Neural progenitor cell (in vitro differentiated cells): ENCODE measurements at regions not wholly inside any gene's neighbourhood (a gene's known extent, or its start where the extent isn't known, plus 50 kb on each side); places are given as distances from the start of the nearest gene placed in this dataset.
A peak's percentile ranks its signal among the peaks of the same experiment; 100 is the strongest.

Experiments
- DNase-seq: peaks from one replicate; pipeline ENCODE4 v3.0.0-alpha.2; 2016; ENCODE audit warnings: low spot score
- H2AFZ ChIP-seq: fragments of 200-600 bp; sonication (generic); replicated peaks from 2 replicates; pipeline ENCODE4 v1.6.1; 2016; ENCODE audit warnings: antibody characterized with exemption
- H3F3A ChIP-seq: fragments of 200-600 bp; sonication (generic); 2 replicates; pipeline ENCODE4 v1.6.1; 2016; ENCODE audit warnings: antibody characterized with exemption, low read depth
- H3K27ac ChIP-seq: fragments of 200-600 bp; sonication (generic); 2 replicates; pipeline ENCODE4 v1.5.1; 2016; ENCODE audit warnings: mild to moderate bottlenecking
- H3K27me3 ChIP-seq: fragments of 200-600 bp; sonication (generic); 2 replicates; pipeline ENCODE4 v1.6.1; 2016; ENCODE audit warnings: mild to moderate bottlenecking, moderate library complexity
- H3K36me3 ChIP-seq: fragments of 200-600 bp; sonication (generic); 2 replicates; pipeline ENCODE4 v1.5.1; 2016
- H3K4me1 ChIP-seq: fragments of 200-600 bp; sonication (generic); 2 replicates; pipeline ENCODE4 v1.6.1; 2016; ENCODE audit warnings: mixed run types
- H3K4me2 ChIP-seq: fragments of 200-600 bp; sonication (generic); 2 replicates; pipeline ENCODE4 v1.6.1; 2016
- H3K4me3 ChIP-seq: fragments of 200-600 bp; sonication (generic); 2 replicates; pipeline ENCODE4 v1.5.1; 2016
- H3K79me2 ChIP-seq: fragments of 200-600 bp; sonication (generic); 2 replicates; pipeline ENCODE4 v1.6.1; 2016; ENCODE audit warnings: low read depth
- H3K9ac ChIP-seq: fragments of 200-600 bp; sonication (generic); 2 replicates; pipeline ENCODE4 v1.6.1; 2016
- H3K9me3 ChIP-seq: fragments of 200-600 bp; sonication (generic); 2 replicates; pipeline ENCODE4 v1.5.1; 2016; ENCODE audit warnings: low read depth
- H4K20me1 ChIP-seq: fragments of 200-600 bp; sonication (generic); 2 replicates; pipeline ENCODE4 v1.6.1; 2016; ENCODE audit warnings: low read depth
- H3K27ac Mint-ChIP-seq: 3 replicates; pipeline ENCODE4 v1.8.0; 2021; ENCODE audit warnings: mixed read lengths
- H3K27me3 Mint-ChIP-seq: 2 replicates; pipeline ENCODE4 v1.8.0; 2022; ENCODE audit warnings: low read depth, mild to moderate bottlenecking, inconsistent platforms, moderate library complexity, mixed read lengths; ENCODE audit not compliant: insufficient read depth
- H3K36me3 Mint-ChIP-seq: 3 replicates; pipeline ENCODE4 v1.8.0; 2021; ENCODE audit warnings: mixed read lengths
- H3K4me1 Mint-ChIP-seq: 3 replicates; pipeline ENCODE4 v1.8.0; 2021; ENCODE audit warnings: mixed read lengths
- H3K4me3 Mint-ChIP-seq: 3 replicates; pipeline ENCODE4 v1.8.0; 2021; ENCODE audit warnings: mild to moderate bottlenecking, moderate library complexity, mixed read lengths
- H3K9me3 Mint-ChIP-seq: 3 replicates; pipeline ENCODE4 v1.8.0; 2020; ENCODE audit warnings: mixed read lengths
- EZH2 ChIP-seq: fragments of 200-600 bp; sonication (generic); IDR thresholded peaks from 2 replicates; pipeline ENCODE4 v1.6.1; 2017; ENCODE audit warnings: antibody characterized with exemption, mild to moderate bottlenecking, moderate library complexity
- EZH2phosphoT487 ChIP-seq: fragments of 200-600 bp; sonication (generic); IDR thresholded peaks from 2 replicates; pipeline ENCODE4 v1.6.1; 2017; ENCODE audit warnings: antibody characterized with exemption
- TF ChIP-seq, protein P1 (sequence below): fragments of 200-600 bp; sonication (generic); IDR thresholded peaks from 2 replicates; pipeline ENCODE4 v1.5.1; 2017; ENCODE audit warnings: antibody characterized with exemption, mild to moderate bottlenecking

DNA sequence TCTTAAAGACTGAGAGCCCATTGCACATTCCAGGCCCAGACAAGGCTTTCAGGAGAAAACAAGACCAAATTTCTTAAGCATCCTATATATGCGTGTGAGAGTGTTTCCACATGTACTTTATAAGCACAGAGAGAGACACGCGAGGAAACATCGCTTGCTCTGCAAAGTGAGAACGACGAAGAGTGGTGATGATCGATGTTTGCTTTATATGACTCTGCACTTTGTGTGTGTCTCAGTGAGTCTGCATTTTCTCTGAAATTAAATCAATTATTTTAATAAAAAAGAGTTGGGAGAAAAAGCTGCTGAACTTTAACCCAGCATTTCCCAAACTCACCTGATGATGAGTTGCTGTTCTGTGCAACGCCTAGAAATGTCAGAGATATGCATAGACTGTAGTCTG is 61.7 kb upstream of the ZMIZ1 start:
- no peak overlapping the region for H3K4me3 ChIP-seq
- H3K27ac Mint-ChIP-seq: no peak overlapping the region
- no peak overlapping the region for H3K4me2 ChIP-seq
- H3K27me3 Mint-ChIP-seq: peaks cover 5% of the 10 kb centered on the region
- H3K9me3 Mint-ChIP-seq: no peaks in the 10 kb centered on the region
- no peaks in the 10 kb centered on the region for H3K9me3 ChIP-seq
- H2AFZ ChIP-seq: no peak overlapping the region
- H3K27me3 ChIP-seq: no peaks in the 10 kb centered on the region
- no peaks in the 10 kb centered on the region for H3K79me2 ChIP-seq
- peaks cover 54% of the 10 kb centered on the region for H3K4me1 Mint-ChIP-seq
- H3K4me1 ChIP-seq: peaks cover 17% of the 10 kb centered on the region
- no peaks in the 10 kb centered on the region for H3F3A ChIP-seq
- H3K9ac ChIP-seq: no peak overlapping the region
- DNase-seq: no peak
- no peaks in the 10 kb centered on the region for H3K36me3 Mint-ChIP-seq
- no peak overlapping the region for H3K27ac ChIP-seq
- H3K4me3 Mint-ChIP-seq: no peak overlapping the region
- no peaks in the 10 kb centered on the region for H4K20me1 ChIP-seq
- TF ChIP-seq EZH2phosphoT487 (no peak), EZH2 (no peak)
- TF ChIP-seq, protein P1, sequence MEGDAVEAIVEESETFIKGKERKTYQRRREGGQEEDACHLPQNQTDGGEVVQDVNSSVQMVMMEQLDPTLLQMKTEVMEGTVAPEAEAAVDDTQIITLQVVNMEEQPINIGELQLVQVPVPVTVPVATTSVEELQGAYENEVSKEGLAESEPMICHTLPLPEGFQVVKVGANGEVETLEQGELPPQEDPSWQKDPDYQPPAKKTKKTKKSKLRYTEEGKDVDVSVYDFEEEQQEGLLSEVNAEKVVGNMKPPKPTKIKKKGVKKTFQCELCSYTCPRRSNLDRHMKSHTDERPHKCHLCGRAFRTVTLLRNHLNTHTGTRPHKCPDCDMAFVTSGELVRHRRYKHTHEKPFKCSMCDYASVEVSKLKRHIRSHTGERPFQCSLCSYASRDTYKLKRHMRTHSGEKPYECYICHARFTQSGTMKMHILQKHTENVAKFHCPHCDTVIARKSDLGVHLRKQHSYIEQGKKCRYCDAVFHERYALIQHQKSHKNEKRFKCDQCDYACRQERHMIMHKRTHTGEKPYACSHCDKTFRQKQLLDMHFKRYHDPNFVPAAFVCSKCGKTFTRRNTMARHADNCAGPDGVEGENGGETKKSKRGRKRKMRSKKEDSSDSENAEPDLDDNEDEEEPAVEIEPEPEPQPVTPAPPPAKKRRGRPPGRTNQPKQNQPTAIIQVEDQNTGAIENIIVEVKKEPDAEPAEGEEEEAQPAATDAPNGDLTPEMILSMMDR: no peak
- H3K36me3 ChIP-seq: no peaks in the 10 kb centered on the region

DNA sequence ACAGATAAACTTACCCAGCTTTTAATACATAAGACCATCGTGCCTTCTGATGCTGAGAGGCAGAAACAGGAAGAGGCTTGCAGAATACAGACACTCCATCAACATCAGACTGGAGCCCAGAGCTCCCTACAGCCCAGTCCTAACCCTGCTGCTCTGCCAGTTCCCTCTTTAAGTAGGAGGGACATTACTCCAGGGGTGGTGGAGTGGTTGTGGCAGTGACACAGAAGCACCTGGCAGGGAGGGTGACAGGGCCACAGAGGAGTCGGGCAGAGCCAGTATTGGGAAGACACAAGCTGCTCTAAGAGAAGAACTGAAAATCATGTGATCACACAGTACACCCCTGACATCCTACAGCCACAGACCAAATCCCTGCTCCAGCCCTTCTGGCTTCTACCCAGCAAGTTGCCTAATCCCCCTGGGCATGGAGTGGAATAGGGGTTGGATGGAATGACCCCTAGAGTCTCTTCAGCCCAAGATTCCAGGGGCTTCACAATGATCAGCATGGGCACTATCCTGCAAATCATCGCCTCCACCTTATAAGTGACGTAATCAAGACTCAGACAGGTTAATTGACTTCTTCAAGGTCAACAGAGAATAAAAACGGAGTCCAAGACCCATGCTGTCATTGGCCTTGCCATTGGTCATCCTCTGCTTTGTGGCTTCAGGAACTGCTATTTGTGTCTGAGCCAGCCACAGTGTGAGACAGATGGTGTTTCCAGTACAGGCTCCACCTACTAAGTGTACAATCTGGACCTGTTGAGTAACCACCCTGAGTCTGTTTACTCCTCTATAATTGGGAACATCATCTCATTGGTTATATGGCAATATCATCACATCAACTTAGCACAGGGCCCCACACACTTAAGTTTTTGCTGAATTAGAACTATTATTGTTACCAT is 61.1 kb upstream of the ZMIZ1 start:
- H3K36me3 Mint-ChIP-seq: no peaks in the 10 kb centered on the region
- Histone ChIP-seq H3K27ac (no peak overlapping the region), H3K9me3 (no peaks in the 10 kb centered on the region), H3K4me3 (no peak overlapping the region), H3K27me3 (no peaks in the 10 kb centered on the region), H3K79me2 (no peaks in the 10 kb centered on the region), H3K36me3 (no peaks in the 10 kb centered on the region), H3F3A (no peaks in the 10 kb centered on the region), H3K9ac (no peak overlapping the region), H3K4me2 (no peak overlapping the region), H4K20me1 (no peaks in the 10 kb centered on the region), H2AFZ (no peak overlapping the region), H3K4me1 (peaks cover 12% of the 10 kb centered on the region)
- H3K27me3 Mint-ChIP-seq: peaks cover 5% of the 10 kb centered on the region
- DNase-seq: no peak
- no peaks in the 10 kb centered on the region for H3K9me3 Mint-ChIP-seq
- peak overlapping the region; percentile 57 for H3K27ac Mint-ChIP-seq
- peaks cover 48% of the 10 kb centered on the region for H3K4me1 Mint-ChIP-seq
- H3K4me3 Mint-ChIP-seq: no peak overlapping the region
- no peak for TF ChIP-seq EZH2phosphoT487
- TF ChIP-seq, protein P1: no peak
- no peak for TF ChIP-seq EZH2

DNA sequence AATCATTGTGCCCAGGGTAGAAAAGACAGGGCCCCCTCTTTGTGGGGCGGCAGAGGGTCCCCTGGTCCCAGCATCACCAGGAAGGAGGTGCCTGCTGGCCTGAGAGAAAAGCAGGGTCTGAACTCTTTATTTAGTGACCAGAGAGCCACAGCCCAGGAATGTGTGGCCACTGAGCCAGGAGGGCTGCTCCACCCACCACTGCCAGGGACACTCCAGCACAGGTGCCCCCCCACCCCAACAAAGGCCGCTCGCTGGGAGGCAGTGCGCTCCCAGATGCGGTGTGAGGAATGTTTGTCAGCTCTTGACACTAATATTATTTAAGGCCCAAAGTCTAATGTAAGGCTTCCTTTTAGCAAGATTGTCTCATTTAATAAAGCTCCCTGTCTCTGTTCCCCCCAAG is 59.6 kb upstream of the ZMIZ1 start:
- Mint-ChIP-seq H3K36me3 (no peaks in the 10 kb centered on the region), H3K9me3 (no peaks in the 10 kb centered on the region), H3K27me3 (peaks cover 5% of the 10 kb centered on the region), H3K4me3 (no peak overlapping the region), H3K4me1 (peaks cover 53% of the 10 kb centered on the region), H3K27ac (no peak overlapping the region)
- peak; percentile 42 for DNase-seq
- no peak overlapping the region for H3K27ac ChIP-seq
- no peak overlapping the region for H3K4me2 ChIP-seq
- peaks cover 12% of the 10 kb centered on the region for H3K4me1 ChIP-seq
- no peaks in the 10 kb centered on the region for H4K20me1 ChIP-seq
- no peak overlapping the region for H3K4me3 ChIP-seq
- no peaks in the 10 kb centered on the region for H3F3A ChIP-seq
- H3K79me2 ChIP-seq: no peaks in the 10 kb centered on the region
- no peak overlapping the region for H2AFZ ChIP-seq
- no peaks in the 10 kb centered on the region for H3K36me3 ChIP-seq
- H3K9ac ChIP-seq: no peak overlapping the region
- H3K9me3 ChIP-seq: no peaks in the 10 kb centered on the region
- peaks cover 2% of the 10 kb centered on the region for H3K27me3 ChIP-seq
- TF ChIP-seq, protein P1: no peak
- TF ChIP-seq EZH2: no peak
- no peak for TF ChIP-seq EZH2phosphoT487
